GM21529 (cell line): ENCODE measurements at regions not wholly inside any gene's neighbourhood (a gene's known extent, or its start where the extent isn't known, plus 50 kb on each side); places are given as distances from the start of the nearest gene placed in this dataset.

ENCODE experiments used
- ATAC-seq: cut with Tn5 transposase; IDR thresholded peaks from one replicate; pipeline ENCODE4 v1.9.1; 2021; ENCODE audit not compliant: unreplicated experiment

- ATAC-seq: no peak
Observed at GRCh38 chr10:28952523-28952922, 275.2 kb downstream of the BAMBI start.

GRCh38 chr10:28954211-28954610 lies 276.9 kb downstream of the BAMBI start:
- ATAC-seq: no peak

GRCh38 chr10:28958468-28958867 lies 281.1 kb downstream of the BAMBI start:
- no peak for ATAC-seq

- ATAC-seq: no peak
Observed at GRCh38 chr10:28959850-28960501, 282.7 kb downstream of the BAMBI start.

- ATAC-seq: no peak
Observed at GRCh38 chr10:28962768-28963167, 285.4 kb downstream of the BAMBI start.

GRCh38 chr10:28963539-28964221 lies 286.4 kb downstream of the BAMBI start:
- ATAC-seq: no peak

- ATAC-seq: no peak
Observed at GRCh38 chr10:28965937-28966336, 288.6 kb downstream of the BAMBI start.

- ATAC-seq: no peak
Observed at GRCh38 chr10:28967031-28967430, 289.7 kb downstream of the BAMBI start.

GRCh38 chr10:28969413-28969812 lies 292.1 kb downstream of the BAMBI start:
- no peak for ATAC-seq

- ATAC-seq: no peak
Observed at GRCh38 chr10:28970231-28970630, 292.9 kb downstream of the BAMBI start.

GRCh38 chr10:28971255-28971654 lies 293.9 kb downstream of the BAMBI start:
- no peak for ATAC-seq

GRCh38 chr10:28971764-28972163 lies 294.4 kb downstream of the BAMBI start:
- ATAC-seq: no peak

- no peak for ATAC-seq
Observed at GRCh38 chr10:28973309-28973972, 296.1 kb downstream of the BAMBI start.

- no peak for ATAC-seq
Observed at GRCh38 chr10:28975891-28976531, 298.7 kb downstream of the BAMBI start.

- ATAC-seq: no peak
Observed at GRCh38 chr10:28977518-28977917, 300.2 kb downstream of the BAMBI start.

- ATAC-seq: no peak
Observed at GRCh38 chr10:28980264-28980663, 302.9 kb downstream of the BAMBI start.

GRCh38 chr10:28981007-28981406 lies 303.7 kb downstream of the BAMBI start:
- ATAC-seq: no peak

GRCh38 chr10:28982974-28983373 lies 305.7 kb downstream of the BAMBI start:
- ATAC-seq: no peak

GRCh38 chr10:28983799-28984198 lies 305.1 kb upstream of the LYZL1 start:
- no peak for ATAC-seq

GRCh38 chr10:28984431-28984830 lies 304.4 kb upstream of the LYZL1 start:
- peak; percentile 76 for ATAC-seq

GRCh38 chr10:28985137-28985885 lies 303.6 kb upstream of the LYZL1 start:
- no peak for ATAC-seq
